IPS-18a (cell line): ENCODE measurements at regions not wholly inside any gene's neighbourhood (a gene's known extent, or its start where the extent isn't known, plus 50 kb on each side); places are given as distances from the start of the nearest gene placed in this dataset.

Experiments
- H3K27ac ChIP-seq: one replicate; pipeline ENCODE4 v1.5.1; 2013; ENCODE audit warnings: low read length
- H3K27me3 ChIP-seq: one replicate; pipeline ENCODE4 v1.6.1; 2013; ENCODE audit warnings: mild to moderate bottlenecking, low read length; ENCODE audit not compliant: control insufficient read depth, insufficient read depth
- H3K36me3 ChIP-seq: one replicate; pipeline ENCODE4 v1.6.1; 2013; ENCODE audit warnings: low read depth, low read length; ENCODE audit not compliant: control insufficient read depth
- H3K4me1 ChIP-seq: one replicate; pipeline ENCODE4 v1.6.1; 2013; ENCODE audit warnings: low read depth, low read length; ENCODE audit not compliant: control insufficient read depth
- H3K4me3 ChIP-seq: one replicate; pipeline ENCODE4 v1.5.1; 2013; ENCODE audit warnings: low read length
- H3K9ac ChIP-seq: one replicate; pipeline ENCODE4 v1.6.1; 2013; ENCODE audit warnings: mild to moderate bottlenecking, low read length, moderate library complexity
- H3K9me3 ChIP-seq: one replicate; pipeline ENCODE4 v1.6.1; 2013; ENCODE audit warnings: low read depth, low read length; ENCODE audit not compliant: control insufficient read depth

DNA sequence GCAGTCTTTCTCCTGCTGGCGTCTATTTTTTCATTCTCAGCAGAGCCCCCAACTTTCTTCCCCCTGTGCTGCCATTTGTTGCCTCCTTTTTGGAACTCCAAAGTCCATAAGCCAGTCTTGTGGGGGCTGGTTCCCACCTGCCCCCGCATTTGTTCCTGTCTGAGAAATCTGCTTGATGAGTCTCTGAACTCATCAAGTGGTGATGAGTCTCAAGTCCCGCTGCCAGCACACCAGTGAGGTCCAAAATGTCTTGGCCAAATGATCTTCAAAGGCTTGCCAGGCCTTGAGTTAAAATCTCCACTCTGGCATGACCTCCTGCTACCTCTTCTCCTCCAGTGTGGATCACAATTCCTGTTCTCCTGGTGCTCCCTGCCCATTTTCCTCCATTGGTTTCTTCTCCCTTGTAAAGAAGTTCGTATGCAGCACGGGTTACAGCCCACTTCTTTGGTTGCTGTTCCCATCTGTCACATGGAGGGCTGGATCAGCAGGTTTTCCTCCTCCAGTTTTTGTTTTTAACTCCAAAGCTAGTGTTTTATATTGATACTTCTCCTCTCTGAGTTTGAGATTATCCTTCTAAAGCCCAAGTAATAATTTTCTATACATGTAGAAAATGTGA is 72.7 kb upstream of the LIMCH1 start:
- Histone ChIP-seq H3K4me1 (peaks cover 3% of the 10 kb centered on the region), H3K36me3 (no peaks in the 10 kb centered on the region), H3K4me3 (no peak overlapping the region), H3K27ac (no peak overlapping the region), H3K9me3 (no peaks in the 10 kb centered on the region), H3K27me3 (no peaks in the 10 kb centered on the region), H3K9ac (no peak overlapping the region)

GRCh38 chr4:41466249-41466648 is 71.7 kb upstream of the LIMCH1 start:
- H3K4me3 ChIP-seq, result no peak overlapping the region
- H3K36me3 ChIP-seq, result no peaks in the 10 kb centered on the region
- H3K27ac ChIP-seq, result no peak overlapping the region
- H3K4me1 ChIP-seq, result peaks cover 4% of the 10 kb centered on the region
- no peaks in the 10 kb centered on the region for H3K27me3 ChIP-seq
- no peaks in the 10 kb centered on the region for H3K9me3 ChIP-seq
- no peak overlapping the region for H3K9ac ChIP-seq

DNA sequence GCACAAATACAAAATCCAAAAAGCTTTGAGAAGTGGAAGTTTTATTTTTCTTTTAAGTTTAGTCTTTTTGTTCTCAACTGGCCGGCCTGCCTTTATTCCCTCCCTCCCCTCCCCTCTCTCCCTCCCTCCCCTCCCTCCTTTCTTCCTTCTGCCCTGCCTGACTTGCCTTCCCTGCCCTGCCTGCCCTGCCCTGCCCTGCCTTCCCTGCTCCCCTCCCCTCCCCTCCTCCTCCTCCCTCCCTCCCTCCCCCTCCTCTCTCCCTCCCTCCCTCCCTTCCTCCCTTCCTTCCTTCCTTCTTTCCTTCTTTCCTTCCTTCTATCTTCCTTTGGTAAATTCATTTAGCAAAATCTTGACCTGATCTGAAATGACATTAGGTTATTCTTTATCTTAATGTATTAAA is 69.8 kb upstream of the LIMCH1 start:
- H3K27ac ChIP-seq, result no peak overlapping the region
- H3K4me1 ChIP-seq, result peaks cover 10% of the 10 kb centered on the region
- no peaks in the 10 kb centered on the region for H3K36me3 ChIP-seq
- H3K27me3 ChIP-seq, result no peaks in the 10 kb centered on the region
- no peak overlapping the region for H3K9ac ChIP-seq
- no peak overlapping the region for H3K4me3 ChIP-seq
- no peaks in the 10 kb centered on the region for H3K9me3 ChIP-seq

DNA sequence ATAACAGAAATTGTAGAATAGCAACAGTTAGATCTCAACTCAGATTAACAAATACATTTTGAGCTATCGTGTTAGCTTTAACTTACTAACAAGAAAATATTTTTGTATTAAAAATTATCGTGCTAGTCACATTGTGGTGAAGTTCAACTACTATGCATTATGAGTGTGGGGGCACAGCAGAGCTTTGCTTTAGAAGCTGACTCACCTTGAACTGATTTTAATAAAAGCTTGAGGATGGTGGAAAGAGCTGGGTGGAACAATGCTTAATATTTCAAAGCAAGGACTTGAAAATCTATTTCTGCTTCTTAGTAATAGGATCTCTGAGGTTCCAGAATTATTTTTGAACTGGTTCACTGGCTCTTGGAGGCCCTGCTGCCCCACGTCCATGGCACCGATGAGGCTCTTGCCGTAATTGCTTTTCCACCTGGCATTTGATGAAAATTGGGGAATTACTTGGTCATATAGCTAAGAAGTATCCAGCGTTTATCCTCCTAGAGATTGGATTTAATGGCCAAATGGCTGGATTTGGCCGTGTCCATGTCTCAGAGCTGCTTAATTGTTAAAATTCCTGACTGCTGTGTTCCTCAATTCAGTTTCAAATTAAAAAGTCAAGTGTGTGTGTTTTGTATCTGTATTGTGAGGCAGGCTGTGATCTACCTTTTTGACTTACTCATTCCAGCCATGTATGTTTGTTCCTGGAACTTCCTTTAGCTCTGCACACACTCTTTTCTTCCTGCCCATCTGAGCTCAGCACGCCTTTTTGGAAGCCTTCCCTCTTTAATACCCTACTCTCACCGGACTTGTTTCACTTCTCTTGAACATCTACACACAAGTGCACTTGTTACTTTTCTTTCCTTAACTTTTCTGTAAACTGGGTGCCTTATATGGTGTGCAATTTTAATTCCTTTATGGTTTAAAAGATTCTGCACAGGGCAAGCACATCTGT is 66.6 kb upstream of the LIMCH1 start:
- Histone ChIP-seq H3K36me3 (no peaks in the 10 kb centered on the region), H3K4me3 (no peak overlapping the region), H3K4me1 (peaks cover 11% of the 10 kb centered on the region), H3K9me3 (no peaks in the 10 kb centered on the region), H3K9ac (no peak overlapping the region), H3K27me3 (no peaks in the 10 kb centered on the region), H3K27ac (no peak overlapping the region)

- Histone ChIP-seq H3K4me1 (peaks cover 18% of the 10 kb centered on the region), H3K4me3 (no peak overlapping the region), H3K9me3 (no peaks in the 10 kb centered on the region), H3K27ac (no peak overlapping the region), H3K27me3 (no peaks in the 10 kb centered on the region), H3K9ac (no peak overlapping the region), H3K36me3 (no peaks in the 10 kb centered on the region)
Observed at GRCh38 chr4:41472081-41472480, 65.9 kb upstream of the LIMCH1 start.

DNA sequence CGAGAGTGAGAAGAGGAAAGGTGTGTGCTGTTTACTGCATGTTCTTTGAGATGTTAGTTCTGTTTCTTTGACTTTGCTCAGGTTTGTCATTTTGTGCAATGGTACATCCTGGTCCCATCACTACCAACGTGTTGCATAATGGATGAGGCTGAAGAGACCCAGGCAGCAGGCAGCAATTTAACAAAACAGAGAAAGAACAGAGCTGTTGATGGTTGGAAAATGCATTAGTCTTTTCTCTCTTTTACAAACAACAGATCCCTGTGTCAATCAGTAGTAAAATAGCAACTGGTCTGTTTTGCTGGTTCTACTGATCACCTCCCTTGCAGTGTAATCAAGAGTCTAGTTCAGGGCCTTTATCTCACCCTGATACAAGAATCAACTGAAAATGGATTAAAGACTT is 64.8 kb upstream of the LIMCH1 start:
- no peaks in the 10 kb centered on the region for H3K27me3 ChIP-seq
- no peaks in the 10 kb centered on the region for H3K9me3 ChIP-seq
- H3K4me3 ChIP-seq, result no peak overlapping the region
- peaks cover 26% of the 10 kb centered on the region for H3K4me1 ChIP-seq
- H3K9ac ChIP-seq, result no peak overlapping the region
- no peaks in the 10 kb centered on the region for H3K36me3 ChIP-seq
- no peak overlapping the region for H3K27ac ChIP-seq

DNA sequence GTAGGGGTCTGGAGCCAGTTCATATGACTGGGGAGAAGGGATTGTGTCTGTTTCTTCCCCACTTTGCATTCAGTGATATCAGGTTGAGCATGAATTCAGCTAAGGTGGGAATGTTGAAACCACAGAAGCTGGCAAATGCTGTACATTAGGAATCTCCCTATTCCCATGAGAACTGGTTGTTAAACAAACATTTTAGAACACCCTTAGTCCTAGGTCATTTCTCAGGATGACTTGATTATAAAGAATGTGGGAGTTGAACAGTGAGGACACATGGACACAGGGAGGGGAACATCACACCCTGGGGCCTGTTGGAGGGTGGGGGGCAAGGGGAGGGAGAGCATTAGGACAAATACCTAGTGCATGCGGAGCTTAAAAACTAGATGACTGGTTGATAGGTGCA is 62.6 kb upstream of the LIMCH1 start:
- no peak overlapping the region for H3K9ac ChIP-seq
- no peaks in the 10 kb centered on the region for H3K36me3 ChIP-seq
- H3K27ac ChIP-seq, result no peak overlapping the region
- no peaks in the 10 kb centered on the region for H3K9me3 ChIP-seq
- H3K4me1 ChIP-seq, result peaks cover 26% of the 10 kb centered on the region
- H3K27me3 ChIP-seq, result no peaks in the 10 kb centered on the region
- H3K4me3 ChIP-seq, result no peak overlapping the region

GRCh38 chr4:41476310-41476885 is 61.6 kb upstream of the LIMCH1 start:
- Histone ChIP-seq H3K36me3 (no peaks in the 10 kb centered on the region), H3K9ac (no peak overlapping the region), H3K9me3 (no peaks in the 10 kb centered on the region), H3K27me3 (no peaks in the 10 kb centered on the region), H3K4me3 (no peak overlapping the region), H3K27ac (no peak overlapping the region), H3K4me1 (peaks cover 24% of the 10 kb centered on the region)

DNA sequence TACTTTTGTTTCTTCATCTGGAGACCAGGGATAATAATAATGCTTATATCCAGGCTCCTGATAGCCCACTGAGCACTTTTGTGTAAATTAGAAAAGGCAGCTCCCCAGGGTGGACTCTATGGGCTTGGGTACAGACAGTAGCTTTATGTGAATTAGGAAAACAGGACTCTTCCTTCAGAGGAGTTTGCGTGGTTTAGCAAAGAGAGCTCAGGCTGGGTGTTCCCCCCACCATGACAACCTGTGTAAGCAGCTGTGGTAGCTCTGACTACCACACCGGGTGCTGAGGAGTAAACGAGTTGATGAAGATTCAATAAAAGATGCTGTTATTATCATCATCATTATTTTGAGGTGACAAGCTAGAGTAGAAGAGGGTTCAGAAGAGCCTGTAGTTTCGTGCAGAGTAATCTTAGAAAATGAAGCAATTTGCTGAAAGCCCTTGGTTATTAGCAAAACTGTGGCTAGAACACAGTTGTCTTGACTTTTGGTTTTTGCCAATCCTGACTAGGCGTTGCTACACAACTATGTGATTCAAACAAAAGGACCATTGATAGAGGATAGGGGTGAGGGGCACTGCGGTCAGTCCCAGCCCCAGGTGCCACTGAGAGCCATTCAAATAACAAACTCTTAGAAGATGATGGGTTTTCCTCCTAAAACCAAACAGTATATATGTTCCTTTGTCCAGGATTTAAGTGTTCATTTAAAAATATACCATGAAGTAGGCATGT is 60.6 kb upstream of the LIMCH1 start:
- Histone ChIP-seq H3K4me3 (no peak overlapping the region), H3K27ac (no peak overlapping the region), H3K36me3 (no peaks in the 10 kb centered on the region), H3K9ac (no peak overlapping the region), H3K4me1 (peaks cover 19% of the 10 kb centered on the region), H3K27me3 (no peaks in the 10 kb centered on the region), H3K9me3 (no peaks in the 10 kb centered on the region)

GRCh38 chr4:41478518-41478917 is 59.4 kb upstream of the LIMCH1 start:
- H3K27ac ChIP-seq, result no peak overlapping the region
- no peaks in the 10 kb centered on the region for H3K27me3 ChIP-seq
- H3K9me3 ChIP-seq, result no peaks in the 10 kb centered on the region
- no peaks in the 10 kb centered on the region for H3K36me3 ChIP-seq
- peaks cover 19% of the 10 kb centered on the region for H3K4me1 ChIP-seq
- H3K4me3 ChIP-seq, result no peak overlapping the region
- no peak overlapping the region for H3K9ac ChIP-seq

- Histone ChIP-seq H3K27ac (no peak overlapping the region), H3K4me1 (peaks cover 19% of the 10 kb centered on the region), H3K36me3 (no peaks in the 10 kb centered on the region), H3K9me3 (no peaks in the 10 kb centered on the region), H3K4me3 (no peak overlapping the region), H3K27me3 (no peaks in the 10 kb centered on the region), H3K9ac (no peak overlapping the region)
Observed at GRCh38 chr4:41480896-41481311, 57.1 kb upstream of the LIMCH1 start.
